GM23338 (cell line): ENCODE measurements at regions not wholly inside any gene's neighbourhood (a gene's known extent, or its start where the extent isn't known, plus 50 kb on each side); places are given as distances from the start of the nearest gene placed in this dataset.

Experiments used
- ATAC-seq: fragments of 200-7000 bp; cut with Tn5 transposase; 3 replicates; pipeline ENCODE4 v1.9.1; 2020
- DNase-seq: peaks from one replicate; pipeline ENCODE4 v3.0.0-alpha.2; 2015; ENCODE audit warnings: low spot score
- H2AFZ ChIP-seq: fragments of 200-600 bp; sonication (generic); 2 replicates; pipeline ENCODE4 v1.8.0; 2016; ENCODE audit warnings: antibody characterized with exemption, mild to moderate bottlenecking, moderate library complexity
- H3F3A ChIP-seq: fragments of 200-600 bp; sonication (generic); replicated peaks from 2 replicates; pipeline ENCODE4 v1.8.0; 2017; ENCODE audit warnings: antibody characterized with exemption, mixed run types, low read depth
- H3K27ac ChIP-seq: fragments of 200-600 bp; sonication (generic); 2 replicates; pipeline ENCODE4 v1.6.1; 2016; ENCODE audit warnings: low read depth
- H3K27me3 ChIP-seq: fragments of 200-600 bp; sonication (generic); 2 replicates; pipeline ENCODE4 v1.8.0; 2016; ENCODE audit warnings: mild to moderate bottlenecking, mixed run types, moderate library complexity; ENCODE audit not compliant: insufficient read depth
- H3K36me3 ChIP-seq: fragments of 200-600 bp; sonication (generic); 2 replicates; pipeline ENCODE4 v1.8.0; 2016; ENCODE audit warnings: mild to moderate bottlenecking; ENCODE audit not compliant: insufficient read depth
- H3K4me1 ChIP-seq: fragments of 200-600 bp; sonication (generic); 2 replicates; pipeline ENCODE4 v1.8.0; 2016; ENCODE audit warnings: mild to moderate bottlenecking, moderate library complexity; ENCODE audit not compliant: insufficient read depth
- H3K4me2 ChIP-seq: fragments of 200-600 bp; sonication (generic); 2 replicates; pipeline ENCODE4 v1.7.1; 2017; ENCODE audit warnings: mixed run types
- H3K4me3 ChIP-seq: fragments of 200-600 bp; sonication (generic); 2 replicates; pipeline ENCODE4 v1.6.1; 2016; ENCODE audit warnings: mixed run types
- H3K79me2 ChIP-seq: fragments of 200-600 bp; sonication (generic); replicated peaks from 2 replicates; pipeline ENCODE4 v1.8.0; 2017; ENCODE audit warnings: mild to moderate bottlenecking; ENCODE audit not compliant: insufficient read depth
- H3K9me2 ChIP-seq: fragments of 200-600 bp; sonication (generic); 2 replicates; pipeline ENCODE4 v1.8.0; 2017; ENCODE audit not compliant: insufficient read depth
- H4K20me1 ChIP-seq: fragments of 200-600 bp; sonication (generic); replicated peaks from 2 replicates; pipeline ENCODE4 v1.8.0; 2017; ENCODE audit warnings: mild to moderate bottlenecking; ENCODE audit not compliant: insufficient read depth
- H3K27ac Mint-ChIP-seq: 2 replicates; pipeline ENCODE4 v1.8.0; 2020; ENCODE audit warnings: inconsistent platforms, mild to moderate bottlenecking, moderate library complexity, mixed read lengths
- H3K27me3 Mint-ChIP-seq: 3 replicates; pipeline ENCODE4 v1.8.0; 2022; ENCODE audit warnings: low read depth, mild to moderate bottlenecking, moderate library complexity, mixed read lengths, inconsistent platforms; ENCODE audit not compliant: insufficient read depth, poor library complexity
- H3K36me3 Mint-ChIP-seq: 3 replicates; pipeline ENCODE4 v1.8.0; 2021; ENCODE audit warnings: low read depth, mild to moderate bottlenecking, inconsistent platforms, moderate library complexity, mixed read lengths
- H3K4me1 Mint-ChIP-seq: 3 replicates; pipeline ENCODE4 v1.8.0; 2020; ENCODE audit warnings: mild to moderate bottlenecking, inconsistent platforms, mixed read lengths
- H3K4me3 Mint-ChIP-seq: 3 replicates; pipeline ENCODE4 v1.8.0; 2021; ENCODE audit warnings: moderate library complexity, mild to moderate bottlenecking, inconsistent platforms, mixed read lengths
- H3K9me3 Mint-ChIP-seq: 3 replicates; pipeline ENCODE4 v1.8.0; 2020; ENCODE audit warnings: moderate library complexity, mild to moderate bottlenecking, inconsistent platforms, mixed read lengths
- CREB1 ChIP-seq: fragments of 250-450 bp; sonication (Bioruptor Pico); IDR thresholded peaks from 2 replicates; pipeline ENCODE4 v1.5.0; 2020; ENCODE audit warnings: low read depth, mild to moderate bottlenecking, moderate library complexity
- EZH2 ChIP-seq: fragments of 200-600 bp; sonication (generic); IDR thresholded peaks from one replicate; pipeline ENCODE4 v1.8.0; 2017; ENCODE audit warnings: antibody characterized with exemption, mild to moderate bottlenecking, low read depth; ENCODE audit not compliant: unreplicated experiment
- EZH2phosphoT487 ChIP-seq: fragments of 200-600 bp; sonication (generic); IDR thresholded peaks from one replicate; pipeline ENCODE4 v1.8.1; 2018; ENCODE audit warnings: antibody characterized with exemption; ENCODE audit not compliant: unreplicated experiment
- JUNB ChIP-seq: IDR thresholded peaks from one replicate; pipeline ENCODE4 v1.6.1; 2016; ENCODE audit warnings: antibody characterized with exemption; ENCODE audit not compliant: unreplicated experiment
- NANOG ChIP-seq: IDR thresholded peaks from 2 replicates; pipeline ENCODE4 v1.6.1; 2016; ENCODE audit warnings: antibody characterized with exemption, borderline replicate concordance
- POLR2AphosphoS5 ChIP-seq: IDR thresholded peaks from 2 replicates; pipeline ENCODE4 v1.6.1; 2016; ENCODE audit warnings: antibody characterized with exemption, low read depth
- STAT1 ChIP-seq: IDR thresholded peaks from one replicate; pipeline ENCODE4 v1.6.1; 2016; ENCODE audit warnings: antibody characterized with exemption; ENCODE audit not compliant: unreplicated experiment
- ZNF114 ChIP-seq: fragments of 250-450 bp; sonication (Bioruptor Pico); IDR thresholded peaks from 2 replicates; pipeline ENCODE4 v1.5.0; 2020; ENCODE audit warnings: mild to moderate bottlenecking, moderate library complexity
- ZNF331 ChIP-seq: fragments of 250-450 bp; sonication (Bioruptor Pico); IDR thresholded peaks from 2 replicates; pipeline ENCODE4 v1.5.0; 2020; ENCODE audit warnings: low read depth, mild to moderate bottlenecking, moderate library complexity
- TF ChIP-seq, protein P1 (sequence below): IDR thresholded peaks from one replicate; pipeline ENCODE4 v1.6.1; 2018; ENCODE audit warnings: antibody characterized with exemption; ENCODE audit not compliant: unreplicated experiment
- TF ChIP-seq, protein P2 (sequence below): IDR thresholded peaks from 2 replicates; pipeline ENCODE4 v1.6.1; 2016; ENCODE audit warnings: antibody characterized with exemption
- TF ChIP-seq, protein P3 (sequence below): fragments of 250-450 bp; sonication (Bioruptor Pico); IDR thresholded peaks from 2 replicates; pipeline ENCODE4 v1.5.0; 2020; ENCODE audit warnings: mild to moderate bottlenecking, moderate library complexity
- TF ChIP-seq, protein P4 (sequence below), 2 experiments: fragments of 200-600 bp in 1 of 2; sonication (generic) in 1 of 2; conservative IDR thresholded peaks; 2 replicates each; pipeline versions ENCODE4 v1.5.1 to v1.6.1; 2016 to 2017; ENCODE audit warnings: antibody characterized with exemption in 2 of 2, low read depth in 2 of 2, mild to moderate bottlenecking in 2 of 2, moderate library complexity in 1 of 2

DNA sequence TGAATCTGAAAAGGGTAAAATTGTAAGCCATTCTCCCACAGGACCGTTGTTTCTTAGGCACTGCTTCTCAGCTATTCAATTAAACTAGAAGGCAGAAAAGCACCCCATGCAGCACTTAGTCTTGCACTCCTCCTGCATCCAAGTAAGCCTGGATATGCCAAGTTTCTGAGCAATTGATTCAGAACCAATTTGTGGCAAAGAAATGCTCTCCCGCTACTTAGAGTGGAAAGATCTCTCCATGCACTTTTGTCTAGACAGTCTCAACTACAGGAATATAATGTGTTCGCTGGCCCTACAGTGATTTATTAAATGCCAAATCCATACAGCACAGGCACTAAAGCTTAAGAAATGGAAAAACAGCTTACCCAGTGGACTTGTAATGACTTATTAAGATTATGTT lies 338.5 kb downstream of the HACE1 start:
- no peaks in the 10 kb centered on the region for H3K79me2 ChIP-seq
- H3K4me3 ChIP-seq, result no peak overlapping the region
- no peak overlapping the region for H3K27ac Mint-ChIP-seq
- H4K20me1 ChIP-seq, result no peaks in the 10 kb centered on the region
- no peak for DNase-seq
- no peak for ATAC-seq
- H3K36me3 Mint-ChIP-seq, result no peaks in the 10 kb centered on the region
- H3K4me1 ChIP-seq, result no peaks in the 10 kb centered on the region
- no peak for TF ChIP-seq JUNB
- TF ChIP-seq, protein P1, sequence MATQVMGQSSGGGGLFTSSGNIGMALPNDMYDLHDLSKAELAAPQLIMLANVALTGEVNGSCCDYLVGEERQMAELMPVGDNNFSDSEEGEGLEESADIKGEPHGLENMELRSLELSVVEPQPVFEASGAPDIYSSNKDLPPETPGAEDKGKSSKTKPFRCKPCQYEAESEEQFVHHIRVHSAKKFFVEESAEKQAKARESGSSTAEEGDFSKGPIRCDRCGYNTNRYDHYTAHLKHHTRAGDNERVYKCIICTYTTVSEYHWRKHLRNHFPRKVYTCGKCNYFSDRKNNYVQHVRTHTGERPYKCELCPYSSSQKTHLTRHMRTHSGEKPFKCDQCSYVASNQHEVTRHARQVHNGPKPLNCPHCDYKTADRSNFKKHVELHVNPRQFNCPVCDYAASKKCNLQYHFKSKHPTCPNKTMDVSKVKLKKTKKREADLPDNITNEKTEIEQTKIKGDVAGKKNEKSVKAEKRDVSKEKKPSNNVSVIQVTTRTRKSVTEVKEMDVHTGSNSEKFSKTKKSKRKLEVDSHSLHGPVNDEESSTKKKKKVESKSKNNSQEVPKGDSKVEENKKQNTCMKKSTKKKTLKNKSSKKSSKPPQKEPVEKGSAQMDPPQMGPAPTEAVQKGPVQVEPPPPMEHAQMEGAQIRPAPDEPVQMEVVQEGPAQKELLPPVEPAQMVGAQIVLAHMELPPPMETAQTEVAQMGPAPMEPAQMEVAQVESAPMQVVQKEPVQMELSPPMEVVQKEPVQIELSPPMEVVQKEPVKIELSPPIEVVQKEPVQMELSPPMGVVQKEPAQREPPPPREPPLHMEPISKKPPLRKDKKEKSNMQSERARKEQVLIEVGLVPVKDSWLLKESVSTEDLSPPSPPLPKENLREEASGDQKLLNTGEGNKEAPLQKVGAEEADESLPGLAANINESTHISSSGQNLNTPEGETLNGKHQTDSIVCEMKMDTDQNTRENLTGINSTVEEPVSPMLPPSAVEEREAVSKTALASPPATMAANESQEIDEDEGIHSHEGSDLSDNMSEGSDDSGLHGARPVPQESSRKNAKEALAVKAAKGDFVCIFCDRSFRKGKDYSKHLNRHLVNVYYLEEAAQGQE, result no peak
- TF ChIP-seq ZNF114 (CRISPR knock-in tag), result no peak
- no peak for TF ChIP-seq EZH2
- TF ChIP-seq CREB1 (CRISPR knock-in tag), result no peak
- no peak for TF ChIP-seq NANOG
- TF ChIP-seq EZH2phosphoT487, result no peak
- TF ChIP-seq POLR2AphosphoS5, result no peak
- TF ChIP-seq STAT1, result no peak
- no peak for TF ChIP-seq ZNF331
- TF ChIP-seq, protein P2, sequence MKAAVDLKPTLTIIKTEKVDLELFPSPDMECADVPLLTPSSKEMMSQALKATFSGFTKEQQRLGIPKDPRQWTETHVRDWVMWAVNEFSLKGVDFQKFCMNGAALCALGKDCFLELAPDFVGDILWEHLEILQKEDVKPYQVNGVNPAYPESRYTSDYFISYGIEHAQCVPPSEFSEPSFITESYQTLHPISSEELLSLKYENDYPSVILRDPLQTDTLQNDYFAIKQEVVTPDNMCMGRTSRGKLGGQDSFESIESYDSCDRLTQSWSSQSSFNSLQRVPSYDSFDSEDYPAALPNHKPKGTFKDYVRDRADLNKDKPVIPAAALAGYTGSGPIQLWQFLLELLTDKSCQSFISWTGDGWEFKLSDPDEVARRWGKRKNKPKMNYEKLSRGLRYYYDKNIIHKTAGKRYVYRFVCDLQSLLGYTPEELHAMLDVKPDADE, result no peak
- TF ChIP-seq, protein P3, sequence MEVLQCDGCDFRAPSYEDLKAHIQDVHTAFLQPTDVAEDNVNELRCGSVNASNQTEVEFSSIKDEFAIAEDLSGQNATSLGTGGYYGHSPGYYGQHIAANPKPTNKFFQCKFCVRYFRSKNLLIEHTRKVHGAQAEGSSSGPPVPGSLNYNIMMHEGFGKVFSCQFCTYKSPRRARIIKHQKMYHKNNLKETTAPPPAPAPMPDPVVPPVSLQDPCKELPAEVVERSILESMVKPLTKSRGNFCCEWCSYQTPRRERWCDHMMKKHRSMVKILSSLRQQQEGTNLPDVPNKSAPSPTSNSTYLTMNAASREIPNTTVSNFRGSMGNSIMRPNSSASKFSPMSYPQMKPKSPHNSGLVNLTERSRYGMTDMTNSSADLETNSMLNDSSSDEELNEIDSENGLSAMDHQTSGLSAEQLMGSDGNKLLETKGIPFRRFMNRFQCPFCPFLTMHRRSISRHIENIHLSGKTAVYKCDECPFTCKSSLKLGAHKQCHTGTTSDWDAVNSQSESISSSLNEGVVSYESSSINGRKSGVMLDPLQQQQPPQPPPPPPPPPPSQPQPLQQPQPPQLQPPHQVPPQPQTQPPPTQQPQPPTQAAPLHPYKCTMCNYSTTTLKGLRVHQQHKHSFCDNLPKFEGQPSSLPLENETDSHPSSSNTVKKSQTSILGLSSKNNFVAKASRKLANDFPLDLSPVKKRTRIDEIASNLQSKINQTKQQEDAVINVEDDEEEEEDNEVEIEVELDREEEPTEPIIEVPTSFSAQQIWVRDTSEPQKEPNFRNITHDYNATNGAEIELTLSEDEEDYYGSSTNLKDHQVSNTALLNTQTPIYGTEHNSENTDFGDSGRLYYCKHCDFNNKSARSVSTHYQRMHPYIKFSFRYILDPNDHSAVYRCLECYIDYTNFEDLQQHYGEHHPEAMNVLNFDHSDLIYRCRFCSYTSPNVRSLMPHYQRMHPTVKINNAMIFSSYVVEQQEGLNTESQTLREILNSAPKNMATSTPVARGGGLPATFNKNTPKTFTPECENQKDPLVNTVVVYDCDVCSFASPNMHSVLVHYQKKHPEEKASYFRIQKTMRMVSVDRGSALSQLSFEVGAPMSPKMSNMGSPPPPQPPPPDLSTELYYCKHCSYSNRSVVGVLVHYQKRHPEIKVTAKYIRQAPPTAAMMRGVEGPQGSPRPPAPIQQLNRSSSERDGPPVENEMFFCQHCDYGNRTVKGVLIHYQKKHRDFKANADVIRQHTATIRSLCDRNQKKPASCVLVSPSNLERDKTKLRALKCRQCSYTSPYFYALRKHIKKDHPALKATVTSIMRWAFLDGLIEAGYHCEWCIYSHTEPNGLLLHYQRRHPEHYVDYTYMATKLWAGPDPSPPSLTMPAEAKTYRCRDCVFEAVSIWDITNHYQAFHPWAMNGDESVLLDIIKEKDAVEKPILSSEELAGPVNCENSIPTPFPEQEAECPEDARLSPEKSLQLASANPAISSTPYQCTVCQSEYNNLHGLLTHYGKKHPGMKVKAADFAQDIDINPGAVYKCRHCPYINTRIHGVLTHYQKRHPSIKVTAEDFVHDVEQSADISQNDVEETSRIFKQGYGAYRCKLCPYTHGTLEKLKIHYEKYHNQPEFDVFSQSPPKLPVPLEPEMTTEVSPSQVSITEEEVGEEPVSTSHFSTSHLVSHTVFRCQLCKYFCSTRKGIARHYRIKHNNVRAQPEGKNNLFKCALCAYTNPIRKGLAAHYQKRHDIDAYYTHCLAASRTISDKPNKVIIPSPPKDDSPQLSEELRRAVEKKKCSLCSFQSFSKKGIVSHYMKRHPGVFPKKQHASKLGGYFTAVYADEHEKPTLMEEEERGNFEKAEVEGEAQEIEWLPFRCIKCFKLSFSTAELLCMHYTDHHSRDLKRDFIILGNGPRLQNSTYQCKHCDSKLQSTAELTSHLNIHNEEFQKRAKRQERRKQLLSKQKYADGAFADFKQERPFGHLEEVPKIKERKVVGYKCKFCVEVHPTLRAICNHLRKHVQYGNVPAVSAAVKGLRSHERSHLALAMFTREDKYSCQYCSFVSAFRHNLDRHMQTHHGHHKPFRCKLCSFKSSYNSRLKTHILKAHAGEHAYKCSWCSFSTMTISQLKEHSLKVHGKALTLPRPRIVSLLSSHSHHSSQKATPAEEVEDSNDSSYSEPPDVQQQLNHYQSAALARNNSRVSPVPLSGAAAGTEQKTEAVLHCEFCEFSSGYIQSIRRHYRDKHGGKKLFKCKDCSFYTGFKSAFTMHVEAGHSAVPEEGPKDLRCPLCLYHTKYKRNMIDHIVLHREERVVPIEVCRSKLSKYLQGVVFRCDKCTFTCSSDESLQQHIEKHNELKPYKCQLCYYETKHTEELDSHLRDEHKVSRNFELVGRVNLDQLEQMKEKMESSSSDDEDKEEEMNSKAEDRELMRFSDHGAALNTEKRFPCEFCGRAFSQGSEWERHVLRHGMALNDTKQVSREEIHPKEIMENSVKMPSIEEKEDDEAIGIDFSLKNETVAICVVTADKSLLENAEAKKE (CRISPR knock-in tag), result no peak
- TF ChIP-seq, protein P4, sequence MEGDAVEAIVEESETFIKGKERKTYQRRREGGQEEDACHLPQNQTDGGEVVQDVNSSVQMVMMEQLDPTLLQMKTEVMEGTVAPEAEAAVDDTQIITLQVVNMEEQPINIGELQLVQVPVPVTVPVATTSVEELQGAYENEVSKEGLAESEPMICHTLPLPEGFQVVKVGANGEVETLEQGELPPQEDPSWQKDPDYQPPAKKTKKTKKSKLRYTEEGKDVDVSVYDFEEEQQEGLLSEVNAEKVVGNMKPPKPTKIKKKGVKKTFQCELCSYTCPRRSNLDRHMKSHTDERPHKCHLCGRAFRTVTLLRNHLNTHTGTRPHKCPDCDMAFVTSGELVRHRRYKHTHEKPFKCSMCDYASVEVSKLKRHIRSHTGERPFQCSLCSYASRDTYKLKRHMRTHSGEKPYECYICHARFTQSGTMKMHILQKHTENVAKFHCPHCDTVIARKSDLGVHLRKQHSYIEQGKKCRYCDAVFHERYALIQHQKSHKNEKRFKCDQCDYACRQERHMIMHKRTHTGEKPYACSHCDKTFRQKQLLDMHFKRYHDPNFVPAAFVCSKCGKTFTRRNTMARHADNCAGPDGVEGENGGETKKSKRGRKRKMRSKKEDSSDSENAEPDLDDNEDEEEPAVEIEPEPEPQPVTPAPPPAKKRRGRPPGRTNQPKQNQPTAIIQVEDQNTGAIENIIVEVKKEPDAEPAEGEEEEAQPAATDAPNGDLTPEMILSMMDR (conservative IDR thresholded peaks at IDR 0.05; ENCODE audit: low read depth in 2 of 2), result no peak
- peaks cover 12% of the 10 kb centered on the region for H3K4me1 Mint-ChIP-seq
- H3K27me3 ChIP-seq, result no peaks in the 10 kb centered on the region
- H3K27me3 Mint-ChIP-seq, result no peaks in the 10 kb centered on the region
- no peaks in the 10 kb centered on the region for H3F3A ChIP-seq
- H3K27ac ChIP-seq, result no peak overlapping the region
- no peak overlapping the region for H2AFZ ChIP-seq
- H3K36me3 ChIP-seq, result no peaks in the 10 kb centered on the region
- H3K9me3 Mint-ChIP-seq, result no peaks in the 10 kb centered on the region
- no peak overlapping the region for H3K4me3 Mint-ChIP-seq
- no peak overlapping the region for H3K4me2 ChIP-seq
- H3K9me2 ChIP-seq, result no peaks in the 10 kb centered on the region
